ENCODE measurements at regions not wholly inside any gene's neighbourhood (a gene's known extent, or its start where the extent isn't known, plus 50 kb on each side); places are given as distances from the start of the nearest gene placed in this dataset.
"Not testable (repeated sequence)": the region's sequence is repeated elsewhere in the genome, so short reads cannot be mapped to it uniquely, and the experiment has no call there.

DNA sequence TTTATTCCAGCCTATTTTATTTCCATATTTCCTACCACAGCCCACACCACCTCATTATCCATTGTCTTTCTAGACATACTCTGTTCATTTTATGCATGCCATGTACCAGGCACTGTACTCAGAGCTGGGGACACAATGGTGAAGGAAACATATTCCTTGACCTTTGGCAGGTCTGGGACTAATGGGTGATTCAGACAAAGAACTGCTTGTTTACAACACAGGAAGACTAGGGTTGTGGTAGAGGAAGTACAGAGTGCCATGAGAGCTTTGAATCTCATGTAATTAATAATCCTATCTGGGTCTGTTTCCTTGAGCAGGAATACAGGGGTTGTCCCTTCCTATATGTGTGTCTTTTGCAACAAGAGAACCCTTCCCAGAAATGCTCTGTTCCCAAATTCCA is 75.1 kb upstream of the NUDT10 start:
- Histone ChIP-seq H3K4me1 (ENCODE audit: control insufficient read depth, insufficient read depth, low read length) (no peaks in the 10 kb centered on the region), H3K27ac (ENCODE audit: low read length) (no peak overlapping the region), H3K27me3 (ENCODE audit: control insufficient read depth, insufficient read depth, low read length) (no peaks in the 10 kb centered on the region), H3K9me3 (ENCODE audit: control insufficient read depth, insufficient read depth, low read length) (no peaks in the 10 kb centered on the region), H3K36me3 (ENCODE audit: control insufficient read depth, insufficient read depth, low read length) (no peaks in the 10 kb centered on the region), H3K4me3 (ENCODE audit: low read length) (no peak overlapping the region)
- intact Hi-C loops (cut with micrococcal nuclease), result no loop called here
- TF ChIP-seq, protein P1, sequence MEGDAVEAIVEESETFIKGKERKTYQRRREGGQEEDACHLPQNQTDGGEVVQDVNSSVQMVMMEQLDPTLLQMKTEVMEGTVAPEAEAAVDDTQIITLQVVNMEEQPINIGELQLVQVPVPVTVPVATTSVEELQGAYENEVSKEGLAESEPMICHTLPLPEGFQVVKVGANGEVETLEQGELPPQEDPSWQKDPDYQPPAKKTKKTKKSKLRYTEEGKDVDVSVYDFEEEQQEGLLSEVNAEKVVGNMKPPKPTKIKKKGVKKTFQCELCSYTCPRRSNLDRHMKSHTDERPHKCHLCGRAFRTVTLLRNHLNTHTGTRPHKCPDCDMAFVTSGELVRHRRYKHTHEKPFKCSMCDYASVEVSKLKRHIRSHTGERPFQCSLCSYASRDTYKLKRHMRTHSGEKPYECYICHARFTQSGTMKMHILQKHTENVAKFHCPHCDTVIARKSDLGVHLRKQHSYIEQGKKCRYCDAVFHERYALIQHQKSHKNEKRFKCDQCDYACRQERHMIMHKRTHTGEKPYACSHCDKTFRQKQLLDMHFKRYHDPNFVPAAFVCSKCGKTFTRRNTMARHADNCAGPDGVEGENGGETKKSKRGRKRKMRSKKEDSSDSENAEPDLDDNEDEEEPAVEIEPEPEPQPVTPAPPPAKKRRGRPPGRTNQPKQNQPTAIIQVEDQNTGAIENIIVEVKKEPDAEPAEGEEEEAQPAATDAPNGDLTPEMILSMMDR (IDR thresholded peaks at IDR 0.05), result no peak
- no peaks in the 10 kb centered on the region for H3K4me1 Mint-ChIP-seq
- no peaks in the 10 kb centered on the region for H3K36me3 Mint-ChIP-seq
- ATAC-seq (no peak), DNase-seq (no peak)
- H3K4me3 Mint-ChIP-seq, result no peak overlapping the region
- H3K27ac Mint-ChIP-seq, result no peak overlapping the region
- no peaks in the 10 kb centered on the region for H3K9me3 Mint-ChIP-seq
- peaks cover 0 to 8% of the 10 kb centered on the region in 2 donors for H3K27me3 Mint-ChIP-seq (ENCODE audit: low read depth in 2 of 2)

DNA sequence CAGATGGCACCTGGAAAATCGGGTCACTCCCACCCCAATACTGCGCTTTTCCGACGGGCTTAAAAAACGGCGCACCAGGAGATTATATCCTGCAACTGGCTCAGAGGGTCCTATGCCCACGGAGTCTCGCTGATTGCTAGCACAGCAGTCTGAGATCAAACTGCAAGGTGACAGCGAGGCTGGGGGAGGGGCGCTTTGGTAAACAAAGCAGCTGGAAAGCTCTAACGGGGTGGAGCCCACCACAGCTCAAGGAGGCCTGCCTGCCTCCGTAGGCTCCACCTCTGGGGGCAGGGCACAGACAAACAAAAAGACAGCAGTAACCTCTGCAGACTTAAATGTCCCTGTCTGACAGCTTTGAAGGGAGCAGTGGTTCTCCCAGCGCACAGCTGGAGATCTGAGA is 70.4 kb upstream of the NUDT10 start:
- DNase-seq; H3K4me3 ChIP-seq (ENCODE audit: low read length); H3K36me3 Mint-ChIP-seq; intact Hi-C loops (cut with micrococcal nuclease); ATAC-seq; H3K27me3 Mint-ChIP-seq (ENCODE audit: low read depth in 2 of 2); H3K9me3 ChIP-seq (ENCODE audit: control insufficient read depth, insufficient read depth, low read length); H3K36me3 ChIP-seq (ENCODE audit: control insufficient read depth, insufficient read depth, low read length); H3K27ac ChIP-seq (ENCODE audit: low read length); H3K4me1 ChIP-seq (ENCODE audit: control insufficient read depth, insufficient read depth, low read length); H3K27me3 ChIP-seq (ENCODE audit: control insufficient read depth, insufficient read depth, low read length); H3K4me3 Mint-ChIP-seq; H3K4me1 Mint-ChIP-seq; H3K9me3 Mint-ChIP-seq; H3K27ac Mint-ChIP-seq: not testable (repeated sequence)
- WGBS (ENCODE audit: insufficient coverage), result 95% methylated on average over 11 of the region's 13 CpGs

DNA sequence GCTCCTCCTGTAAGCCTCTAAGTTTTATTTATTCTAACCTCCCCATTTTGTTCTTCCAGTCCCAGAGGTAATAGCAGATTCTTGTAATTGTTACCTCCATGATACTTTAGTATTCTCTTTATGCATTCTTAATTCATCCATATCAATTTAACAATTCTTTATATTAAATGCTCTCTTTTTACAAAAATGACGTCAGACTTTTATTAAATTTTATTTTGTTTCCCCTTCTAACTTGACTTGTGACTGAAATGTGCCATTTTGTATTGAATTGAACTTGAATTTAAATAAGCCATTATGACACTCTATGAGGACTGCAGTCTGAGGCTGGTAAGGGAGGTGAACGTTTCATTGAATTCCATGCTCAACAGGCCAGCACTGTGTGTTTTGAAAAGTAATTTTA is 60.0 kb upstream of the NUDT10 start:
- no peak overlapping the region for H3K4me3 ChIP-seq (ENCODE audit: low read length)
- Mint-ChIP-seq H3K27ac (no peak overlapping the region), H3K4me1 (no peaks in the 10 kb centered on the region), H3K4me3 (no peak overlapping the region), H3K27me3 (ENCODE audit: low read depth in 2 of 2) (no peaks in the 10 kb centered on the region), H3K9me3 (no peaks in the 10 kb centered on the region), H3K36me3 (no peaks in the 10 kb centered on the region)
- no peaks in the 10 kb centered on the region for H3K27me3 ChIP-seq (ENCODE audit: control insufficient read depth, insufficient read depth, low read length)
- intact Hi-C loops (cut with micrococcal nuclease), result no loop called here
- no peak overlapping the region for H3K27ac ChIP-seq (ENCODE audit: low read length)
- no peaks in the 10 kb centered on the region for H3K9me3 ChIP-seq (ENCODE audit: control insufficient read depth, insufficient read depth, low read length)
- no peaks in the 10 kb centered on the region for H3K4me1 ChIP-seq (ENCODE audit: control insufficient read depth, insufficient read depth, low read length)
- TF ChIP-seq, protein P1 (IDR thresholded peaks at IDR 0.05), result no peak
- 0% methylated on average over 1 of the region's 2 CpGs for WGBS (ENCODE audit: insufficient coverage)
- H3K36me3 ChIP-seq (ENCODE audit: control insufficient read depth, insufficient read depth, low read length), result no peaks in the 10 kb centered on the region
- no peak for DNase-seq
- no peak for ATAC-seq

DNA sequence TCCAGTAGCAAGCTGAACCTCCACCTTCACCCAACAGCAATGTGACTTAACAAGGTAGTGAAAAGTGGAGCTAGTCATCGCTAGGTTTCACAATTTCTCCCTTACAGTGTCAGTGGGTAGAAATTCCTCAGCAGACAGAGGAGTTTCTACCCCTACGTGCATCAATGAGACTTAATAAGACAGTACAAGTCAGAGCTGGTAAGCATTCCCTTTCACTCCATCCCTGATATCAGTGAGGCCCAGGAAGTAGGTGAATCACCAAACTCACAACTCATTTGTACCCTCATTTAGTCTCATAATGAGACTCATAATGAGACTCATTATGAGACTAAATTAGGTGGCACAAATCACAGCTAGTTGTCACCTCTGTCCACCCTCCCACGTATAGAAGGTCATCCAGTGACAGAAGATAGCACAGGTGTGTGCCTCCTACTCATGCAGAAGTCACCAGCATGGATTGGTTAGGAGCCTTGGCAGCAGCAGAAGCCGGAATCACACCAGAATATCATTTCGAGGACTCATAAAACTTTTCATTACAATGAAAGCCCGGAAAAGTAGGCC is 50.8 kb upstream of the NUDT10 start:
- Mint-ChIP-seq H3K4me1 (no peaks in the 10 kb centered on the region), H3K4me3 (no peak overlapping the region), H3K27ac (no peak overlapping the region), H3K9me3 (no peaks in the 10 kb centered on the region), H3K27me3 (ENCODE audit: low read depth in 2 of 2) (no peaks in the 10 kb centered on the region), H3K36me3 (no peaks in the 10 kb centered on the region)
- intact Hi-C loops (cut with micrococcal nuclease), result no loop called here
- ATAC-seq (no peak), DNase-seq (no peak)
- H3K9me3 ChIP-seq (ENCODE audit: control insufficient read depth, insufficient read depth, low read length), result no peaks in the 10 kb centered on the region
- H3K27me3 ChIP-seq (ENCODE audit: control insufficient read depth, insufficient read depth, low read length), result no peaks in the 10 kb centered on the region
- no peaks in the 10 kb centered on the region for H3K36me3 ChIP-seq (ENCODE audit: control insufficient read depth, insufficient read depth, low read length)
- no peak overlapping the region for H3K27ac ChIP-seq (ENCODE audit: low read length)
- H3K4me3 ChIP-seq (ENCODE audit: low read length), result no peak overlapping the region
- TF ChIP-seq, protein P1 (IDR thresholded peaks at IDR 0.05), result no peak
- H3K4me1 ChIP-seq (ENCODE audit: control insufficient read depth, insufficient read depth, low read length), result no peaks in the 10 kb centered on the region
- 75% methylated on average over 5 of the region's 6 CpGs for WGBS (ENCODE audit: insufficient coverage)
